ENCODE measurements at regions not wholly inside any gene's neighbourhood (a gene's known extent, or its start where the extent isn't known, plus 50 kb on each side); places are given as distances from the start of the nearest gene placed in this dataset.

GRCh38 chr3:157632075-157632474 is 128.9 kb upstream of the VEPH1 start:
- H3K27me3 ChIP-seq, result no peaks in the 10 kb centered on the region
- no peaks in the 10 kb centered on the region for H3K36me3 ChIP-seq
- no peaks in the 10 kb centered on the region for H3K9me3 ChIP-seq
- peaks cover 12% of the 10 kb centered on the region for H3K4me1 ChIP-seq
- no peak overlapping the region for H3K4me3 ChIP-seq (ENCODE audit: low read depth, low read length)
- no peak for TF ChIP-seq CTCF (IDR thresholded peaks at IDR 0.05; ENCODE audit: low read depth, low read length)
- DNase-seq, result no peak

GRCh38 chr3:157631478-157631877 is 128.3 kb upstream of the VEPH1 start:
- no peak for TF ChIP-seq CTCF (IDR thresholded peaks at IDR 0.05; ENCODE audit: low read depth, low read length)
- H3K36me3 ChIP-seq, result no peaks in the 10 kb centered on the region
- no peak for DNase-seq

GRCh38 chr3:157626817-157627216 is 123.6 kb upstream of the VEPH1 start:
- Histone ChIP-seq H3K4me3 (ENCODE audit: low read depth, low read length) (no peak overlapping the region), H3K4me1 (peaks cover under 1% of the 10 kb centered on the region; the same call in 1 of the 2 replicates), H3K27me3 (no peaks in the 10 kb centered on the region), H3K36me3 (no peaks in the 10 kb centered on the region), H3K9me3 (no peaks in the 10 kb centered on the region)
- TF ChIP-seq CTCF (IDR thresholded peaks at IDR 0.05; ENCODE audit: low read depth, low read length), result no peak
- DNase-seq, result no peak

More at GRCh38 chr3:157631478-157631877, 128.3 kb upstream of the VEPH1 start:
- Histone ChIP-seq H3K4me1 (peaks cover 12% of the 10 kb centered on the region), H3K4me3 (ENCODE audit: low read depth, low read length) (no peak overlapping the region), H3K9me3 (no peaks in the 10 kb centered on the region), H3K27me3 (no peaks in the 10 kb centered on the region)

- no peaks in the 10 kb centered on the region for H3K27me3 ChIP-seq
- no peaks in the 10 kb centered on the region for H3K36me3 ChIP-seq
- H3K9me3 ChIP-seq, result no peaks in the 10 kb centered on the region
- H3K4me1 ChIP-seq, result no peaks in the 10 kb centered on the region
- no peak for DNase-seq
- TF ChIP-seq CTCF (IDR thresholded peaks at IDR 0.05; ENCODE audit: low read depth, low read length), result no peak
- no peak overlapping the region for H3K4me3 ChIP-seq (ENCODE audit: low read depth, low read length)
Observed at GRCh38 chr3:157624801-157625200, 121.6 kb upstream of the VEPH1 start.

- Histone ChIP-seq H3K36me3 (no peaks in the 10 kb centered on the region), H3K27me3 (no peaks in the 10 kb centered on the region), H3K9me3 (no peaks in the 10 kb centered on the region), H3K4me3 (ENCODE audit: low read depth, low read length) (no peak overlapping the region), H3K4me1 (peaks cover 11% of the 10 kb centered on the region)
- no peak for TF ChIP-seq CTCF (IDR thresholded peaks at IDR 0.05; ENCODE audit: low read depth, low read length)
- no peak for DNase-seq
Observed at GRCh38 chr3:157618886-157619285, 115.7 kb upstream of the VEPH1 start.

- DNase-seq, result no peak
- no peaks in the 10 kb centered on the region for H3K9me3 ChIP-seq
- TF ChIP-seq CTCF (IDR thresholded peaks at IDR 0.05; ENCODE audit: low read depth, low read length), result peak; percentile 64
- no peak overlapping the region for H3K4me3 ChIP-seq (ENCODE audit: low read depth, low read length)
- H3K36me3 ChIP-seq, result no peaks in the 10 kb centered on the region
- peaks cover 11% of the 10 kb centered on the region for H3K4me1 ChIP-seq
- H3K27me3 ChIP-seq, result no peaks in the 10 kb centered on the region
Observed at GRCh38 chr3:157618075-157618760, 115.0 kb upstream of the VEPH1 start.
